ENCODE measurements at regions not wholly inside any gene's neighbourhood (a gene's known extent, or its start where the extent isn't known, plus 50 kb on each side); places are given as distances from the start of the nearest gene placed in this dataset.

DNA sequence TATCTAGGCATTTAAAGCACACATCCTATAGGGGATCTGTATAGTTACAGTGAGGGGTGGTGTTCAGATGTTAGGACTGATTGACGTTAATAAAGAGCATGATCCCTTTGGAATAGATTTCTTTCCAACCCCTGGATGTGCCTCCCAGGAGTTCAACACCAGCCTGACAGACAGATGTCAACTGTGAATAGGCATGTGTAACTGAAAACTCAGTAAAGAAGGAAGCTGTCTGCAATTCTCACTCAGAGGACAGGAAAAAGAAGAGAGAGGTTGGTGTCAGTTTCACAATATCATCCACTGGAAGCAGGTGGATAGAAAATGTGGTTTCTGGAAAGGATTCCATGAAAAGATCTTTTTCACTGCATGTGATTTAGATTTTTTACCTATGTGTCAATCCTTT lies 396.3 kb downstream of the NSUN3 start:
- H3K27ac Mint-ChIP-seq, result no peak overlapping the region
- no peak for DNase-seq
- H3K36me3 Mint-ChIP-seq (ENCODE audit: low read depth), result no peaks in the 10 kb centered on the region
- H3K9me3 Mint-ChIP-seq, result no peaks in the 10 kb centered on the region
- H3K4me3 Mint-ChIP-seq, result no peak overlapping the region
- H3K27me3 Mint-ChIP-seq (ENCODE audit: insufficient read depth), result no peaks in the 10 kb centered on the region; the same call in 1 of the 2 replicates
- TF ChIP-seq, protein P1, sequence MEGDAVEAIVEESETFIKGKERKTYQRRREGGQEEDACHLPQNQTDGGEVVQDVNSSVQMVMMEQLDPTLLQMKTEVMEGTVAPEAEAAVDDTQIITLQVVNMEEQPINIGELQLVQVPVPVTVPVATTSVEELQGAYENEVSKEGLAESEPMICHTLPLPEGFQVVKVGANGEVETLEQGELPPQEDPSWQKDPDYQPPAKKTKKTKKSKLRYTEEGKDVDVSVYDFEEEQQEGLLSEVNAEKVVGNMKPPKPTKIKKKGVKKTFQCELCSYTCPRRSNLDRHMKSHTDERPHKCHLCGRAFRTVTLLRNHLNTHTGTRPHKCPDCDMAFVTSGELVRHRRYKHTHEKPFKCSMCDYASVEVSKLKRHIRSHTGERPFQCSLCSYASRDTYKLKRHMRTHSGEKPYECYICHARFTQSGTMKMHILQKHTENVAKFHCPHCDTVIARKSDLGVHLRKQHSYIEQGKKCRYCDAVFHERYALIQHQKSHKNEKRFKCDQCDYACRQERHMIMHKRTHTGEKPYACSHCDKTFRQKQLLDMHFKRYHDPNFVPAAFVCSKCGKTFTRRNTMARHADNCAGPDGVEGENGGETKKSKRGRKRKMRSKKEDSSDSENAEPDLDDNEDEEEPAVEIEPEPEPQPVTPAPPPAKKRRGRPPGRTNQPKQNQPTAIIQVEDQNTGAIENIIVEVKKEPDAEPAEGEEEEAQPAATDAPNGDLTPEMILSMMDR (IDR thresholded peaks at IDR 0.05), result no peak
- H3K4me1 Mint-ChIP-seq (ENCODE audit: low read depth), result no peaks in the 10 kb centered on the region

DNA sequence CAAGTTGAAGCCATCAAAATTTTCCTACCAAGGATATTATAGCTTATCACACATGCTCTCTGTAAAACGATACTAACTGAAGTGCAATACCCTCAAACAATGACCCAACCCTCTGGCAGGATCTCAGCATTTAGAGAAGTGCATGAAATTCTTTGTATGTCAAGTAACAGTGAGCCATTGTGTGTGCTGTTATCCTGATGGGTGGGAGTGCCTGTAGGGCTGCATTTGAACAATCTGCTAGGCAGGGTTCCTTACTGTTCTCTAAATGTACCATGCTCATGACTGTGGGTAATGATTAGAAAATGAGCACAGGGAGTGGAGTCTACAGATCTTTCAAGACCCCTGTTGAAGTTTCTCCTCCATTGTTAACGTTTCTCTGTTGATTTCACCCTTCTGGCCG lies 398.1 kb downstream of the NSUN3 start:
- no peak for DNase-seq
- Mint-ChIP-seq H3K36me3 (ENCODE audit: low read depth) (no peaks in the 10 kb centered on the region), H3K27me3 (ENCODE audit: insufficient read depth) (no peaks in the 10 kb centered on the region; the same call in none of the 2 replicates), H3K4me1 (ENCODE audit: low read depth) (no peaks in the 10 kb centered on the region), H3K4me3 (no peak overlapping the region), H3K27ac (no peak overlapping the region), H3K9me3 (no peaks in the 10 kb centered on the region)
- TF ChIP-seq, protein P1 (IDR thresholded peaks at IDR 0.05), result no peak

DNA sequence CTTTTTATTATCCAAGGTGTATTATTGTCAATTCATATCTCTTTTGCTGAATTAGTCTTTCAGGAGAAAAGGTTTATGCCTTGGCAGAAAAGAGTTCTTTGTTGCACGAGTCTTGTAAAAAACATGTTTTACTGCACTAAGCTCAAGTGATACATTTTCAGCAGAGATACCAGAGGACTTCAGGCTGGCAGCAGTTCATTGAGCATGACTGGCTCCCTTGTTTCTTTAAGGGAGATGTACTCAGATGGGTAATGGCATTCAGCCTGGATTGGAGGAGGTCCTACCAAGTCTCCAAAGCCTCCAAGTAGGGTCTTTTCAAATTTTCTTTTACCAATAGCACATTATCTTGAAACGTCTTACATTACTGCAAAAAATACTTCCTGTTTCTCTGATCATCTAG lies 400.1 kb downstream of the NSUN3 start:
- Mint-ChIP-seq H3K36me3 (ENCODE audit: low read depth) (no peaks in the 10 kb centered on the region), H3K4me1 (ENCODE audit: low read depth) (no peaks in the 10 kb centered on the region), H3K27me3 (ENCODE audit: insufficient read depth) (no peaks in the 10 kb centered on the region; the same call in none of the 2 replicates), H3K27ac (no peak overlapping the region), H3K4me3 (no peak overlapping the region), H3K9me3 (no peaks in the 10 kb centered on the region)
- TF ChIP-seq, protein P1 (IDR thresholded peaks at IDR 0.05), result no peak
- no peak for DNase-seq

DNA sequence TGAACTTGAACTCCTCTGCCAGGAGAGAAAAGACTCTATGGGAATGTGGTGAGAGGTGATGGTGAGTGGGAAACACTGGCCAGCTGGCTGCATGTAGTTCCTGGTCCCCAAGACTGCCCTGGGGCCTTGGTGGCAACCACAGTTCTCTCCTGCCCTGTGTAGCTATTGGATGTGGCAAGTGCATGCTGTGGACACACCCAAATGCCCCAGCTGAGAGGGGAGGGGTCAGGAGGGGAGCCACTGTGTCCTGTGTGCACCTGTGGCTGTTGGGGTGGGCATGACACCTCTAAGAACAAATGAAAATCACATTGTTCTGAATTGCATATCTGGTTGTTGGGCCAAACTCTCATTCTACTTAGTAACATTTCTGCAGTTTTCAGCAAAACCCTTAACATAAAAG lies 409.6 kb downstream of the NSUN3 start:
- DNase-seq, result no peak
- Mint-ChIP-seq H3K4me1 (ENCODE audit: low read depth) (no peaks in the 10 kb centered on the region), H3K9me3 (peaks cover 22% of the 10 kb centered on the region), H3K27me3 (ENCODE audit: insufficient read depth) (no peaks in the 10 kb centered on the region), H3K4me3 (no peak overlapping the region), H3K36me3 (ENCODE audit: low read depth) (no peaks in the 10 kb centered on the region), H3K27ac (no peak overlapping the region)
- TF ChIP-seq, protein P1 (IDR thresholded peaks at IDR 0.05), result no peak

DNA sequence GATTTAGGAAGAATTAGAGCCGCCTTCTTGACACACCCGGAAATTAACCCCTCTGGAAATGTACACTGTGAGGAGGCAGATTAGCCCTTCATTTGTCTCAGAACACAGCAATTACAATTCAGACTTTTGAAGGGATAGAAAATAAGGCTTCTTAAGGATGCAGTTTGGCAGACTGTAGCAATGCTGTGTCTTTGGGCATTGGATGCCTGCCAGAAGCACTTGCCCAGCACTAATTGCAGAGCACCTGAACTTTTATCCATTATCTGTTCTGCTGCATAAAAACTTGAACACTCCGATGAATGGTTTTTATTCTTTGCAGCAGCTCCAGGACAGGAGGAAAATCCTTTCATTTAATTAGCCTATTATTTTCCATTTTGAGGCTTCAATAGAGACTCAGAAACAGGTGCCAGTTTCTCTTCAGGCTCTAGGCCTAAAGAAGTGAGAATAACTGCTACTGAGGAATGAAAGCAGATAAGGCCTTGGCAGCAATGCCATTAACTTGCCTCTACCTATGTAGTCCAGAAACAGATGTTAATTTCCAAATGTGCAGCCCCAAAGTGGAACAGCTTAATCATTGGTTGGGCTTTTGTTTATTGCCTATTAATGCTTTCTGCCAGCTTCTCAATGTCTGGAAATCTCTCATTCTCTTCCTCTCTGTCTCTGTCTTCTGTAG lies 418.5 kb downstream of the NSUN3 start:
- TF ChIP-seq, protein P1 (IDR thresholded peaks at IDR 0.05), result no peak
- Mint-ChIP-seq H3K9me3 (peaks cover 8% of the 10 kb centered on the region; the same call in 1 of the 2 replicates), H3K27me3 (ENCODE audit: insufficient read depth) (no peaks in the 10 kb centered on the region; the same call in 1 of the 2 replicates), H3K36me3 (ENCODE audit: low read depth) (no peaks in the 10 kb centered on the region), H3K4me1 (ENCODE audit: low read depth) (no peaks in the 10 kb centered on the region), H3K27ac (no peak overlapping the region), H3K4me3 (no peak overlapping the region)
- DNase-seq, result no peak

Data from HFFc6 (cell line).